ENCODE measurements at regions not wholly inside any gene's neighbourhood (a gene's known extent, or its start where the extent isn't known, plus 50 kb on each side); places are given as distances from the start of the nearest gene placed in this dataset.

DNA sequence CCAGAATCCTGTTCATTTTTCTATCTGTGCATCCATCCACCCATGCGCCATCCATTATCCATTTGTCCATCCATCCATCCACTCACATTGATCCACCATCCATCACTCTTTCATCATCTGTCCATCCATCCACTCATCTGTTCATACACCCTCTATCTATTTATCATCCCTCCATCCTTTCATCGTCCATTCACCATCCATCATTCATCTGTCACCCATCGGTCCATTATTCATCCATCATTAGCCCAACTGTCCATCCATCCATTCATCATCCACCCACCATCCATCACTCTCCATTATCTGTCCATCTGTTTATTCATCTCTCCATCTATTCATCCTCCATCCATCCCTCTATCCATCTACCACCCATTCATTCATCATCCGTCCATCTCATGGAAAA lies 125.7 kb upstream of the TMPRSS2 start:
- TF ChIP-seq POLR2A (IDR thresholded peaks at IDR 0.05; ENCODE audit: low read depth, low read length) (no peak), TAF1 (IDR thresholded peaks at IDR 0.05; ENCODE audit: low read depth, low read length) (no peak), POU2F2 (IDR thresholded peaks at IDR 0.05; ENCODE audit: low read depth, low read length) (no peak), POLR2AphosphoS5 (IDR thresholded peaks at IDR 0.05; ENCODE audit: low read depth, low read length) (no peak)

Data from GM12891 (cell line).